H1 (cell line): ENCODE measurements at regions not wholly inside any gene's neighbourhood (a gene's known extent, or its start where the extent isn't known, plus 50 kb on each side); places are given as distances from the start of the nearest gene placed in this dataset.

Experiments
- CTCF ChIA-PET: fragments of 300-600 bp; sonication (Branson Sonifier 250); formaldehyde crosslinking; loops from one replicate; lab custom pipeline; 2021; ENCODE audit not compliant: partially characterized antibody; lab: Charles Lee
- POLR2A ChIA-PET: fragments of 300-600 bp; sonication (Branson Sonifier 250); formaldehyde crosslinking; loops from one replicate; lab custom pipeline; 2021; ENCODE audit warnings: inconsistent platforms; ENCODE audit not compliant: partially characterized antibody; lab: Charles Lee
- DNase-seq, 2 experiments: peaks; one replicate each; pipeline versions ENCODE4 v3.0.0 to v3.0.0-alpha.2; 2010 to 2022; ENCODE audit warnings: low spot score in 2 of 2, low read depth in 1 of 2, mixed read lengths in 1 of 2
- FAIRE-seq: peaks from 2 replicates; lab custom pipeline; 2011; peaks lifted over from hg19 to GRCh38; lab: Jason Lieb, UNC
- H2AFZ ChIP-seq: 2 replicates; pipeline ENCODE4 v1.8.1; 2012; ENCODE audit warnings: low read length, inconsistent platforms
- H2AK5ac ChIP-seq: 2 replicates; pipeline ENCODE4 v1.6.1; 2013; ENCODE audit warnings: low read depth, low read length
- H2BK120ac ChIP-seq: replicated peaks from 2 replicates; pipeline ENCODE3; 2013; ENCODE audit warnings: low read depth, low read length, inconsistent platforms
- H2BK12ac ChIP-seq: 2 replicates; pipeline ENCODE4 v1.6.1; 2013; ENCODE audit warnings: low read depth, low read length
- H2BK15ac ChIP-seq: 2 replicates; pipeline ENCODE4 v1.6.1; 2013; ENCODE audit warnings: low read length
- H2BK20ac ChIP-seq: 2 replicates; pipeline ENCODE4 v1.6.1; 2013; ENCODE audit warnings: low read length
- H2BK5ac ChIP-seq: 2 replicates; pipeline ENCODE4 v1.6.1; 2013; ENCODE audit warnings: low read depth, low read length
- H3K14ac ChIP-seq: 2 replicates; pipeline ENCODE4 v1.6.1; 2013; ENCODE audit warnings: inconsistent platforms; ENCODE audit not compliant: insufficient read length
- H3K18ac ChIP-seq: 2 replicates; pipeline ENCODE4 v1.6.1; 2013; ENCODE audit warnings: low read length; ENCODE audit errors: extremely low read depth
- H3K23ac ChIP-seq: 2 replicates; pipeline ENCODE4 v1.6.1; 2013; ENCODE audit warnings: inconsistent platforms; ENCODE audit not compliant: insufficient read length
- H3K23me2 ChIP-seq: 2 replicates; pipeline ENCODE4 v1.6.1; 2013; ENCODE audit warnings: low read depth, low read length
- H3K27ac ChIP-seq: 2 replicates; pipeline ENCODE4 v1.6.1; 2011; ENCODE audit warnings: low read depth, low read length, inconsistent platforms
- H3K27me3 ChIP-seq, 4 experiments: replicated peaks in 1 of 4; 1 replicate in 1 of 4; 2 replicates in 3 of 4; pipeline versions ENCODE4 v1.6.1 to v1.8.1; 2011 to 2013; ENCODE audit warnings: low read length in 3 of 4, mild to moderate bottlenecking in 3 of 4, inconsistent platforms in 2 of 4, mixed read lengths in 2 of 4, moderate library complexity in 1 of 4; ENCODE audit not compliant: control insufficient read depth in 3 of 4, insufficient read depth in 3 of 4; ENCODE audit errors: extremely low read depth in 1 of 4
- H3K36me3 ChIP-seq, 4 experiments: 2 replicates each; pipeline versions ENCODE4 v1.6.1 to v1.8.1; 2011 to 2013; ENCODE audit warnings: mild to moderate bottlenecking in 4 of 4, low read length in 3 of 4, moderate library complexity in 2 of 4, control low read depth in 1 of 4, inconsistent platforms in 1 of 4; ENCODE audit not compliant: insufficient read depth in 4 of 4, control insufficient read depth in 2 of 4
- H3K4ac ChIP-seq: replicated peaks from 2 replicates; pipeline ENCODE3; 2013; ENCODE audit warnings: low read length, low read depth, mixed read lengths, inconsistent platforms; ENCODE audit not compliant: insufficient read length
- H3K4me1 ChIP-seq, 4 experiments: replicated peaks in 1 of 4; 1 replicate in 1 of 4; 2 replicates in 3 of 4; pipeline versions ENCODE4 v1.6.1 to v1.8.1; 2011 to 2013; ENCODE audit warnings: low read length in 3 of 4, inconsistent platforms in 2 of 4, mixed read lengths in 1 of 4; ENCODE audit not compliant: insufficient read depth in 4 of 4, control insufficient read depth in 3 of 4
- H3K4me2 ChIP-seq, 2 experiments: 2 replicates each; pipeline versions ENCODE4 v1.6.1 to v1.8.1; 2011 to 2013; ENCODE audit warnings: low read depth in 2 of 2, low read length in 2 of 2, control low read depth in 1 of 2, inconsistent platforms in 1 of 2, mild to moderate bottlenecking in 1 of 2; ENCODE audit not compliant: insufficient read depth in 1 of 2
- H3K4me3 ChIP-seq, 4 experiments: fragments of 200-600, 300-600 bp in 1 of 4; sonication (generic), shearing (Covaris generic), sonication (Bioruptor Twin) in 1 of 4; 2 replicates each; pipeline versions ENCODE4 v1.5.1 to v1.8.1; 2011 to 2016; ENCODE audit warnings: low read length in 4 of 4, low read depth in 3 of 4, control low read depth in 2 of 4, inconsistent platforms in 2 of 4, mild to moderate bottlenecking in 2 of 4, mixed read lengths in 1 of 4, moderate library complexity in 1 of 4; ENCODE audit not compliant: insufficient read depth in 2 of 4; ENCODE audit errors: extremely low read depth in 1 of 4
- H3K56ac ChIP-seq: replicated peaks from 2 replicates; pipeline ENCODE3; 2013; ENCODE audit warnings: low read depth, mild to moderate bottlenecking, mixed read lengths, low read length, inconsistent platforms; ENCODE audit not compliant: insufficient read length
- H3K79me1 ChIP-seq: 2 replicates; pipeline ENCODE4 v1.6.1; 2013; ENCODE audit warnings: low read depth, low read length, control low read depth
- H3K79me2 ChIP-seq, 2 experiments: 2 replicates each; pipeline versions ENCODE4 v1.6.1 to v1.8.1; 2012 to 2013; ENCODE audit warnings: low read length in 2 of 2, mild to moderate bottlenecking in 2 of 2, inconsistent platforms in 1 of 2; ENCODE audit not compliant: insufficient read depth in 2 of 2, control insufficient read depth in 1 of 2
- H3K9ac ChIP-seq, 4 experiments: replicated peaks in 1 of 4; 1 replicate in 1 of 4; 2 replicates in 3 of 4; pipeline versions ENCODE4 v1.6.1 to v1.8.1; 2011 to 2013; ENCODE audit warnings: low read depth in 3 of 4, low read length in 3 of 4, control low read depth in 2 of 4, mild to moderate bottlenecking in 2 of 4, moderate library complexity in 2 of 4, inconsistent platforms in 1 of 4; ENCODE audit errors: extremely low read depth in 1 of 4
- H3K9me3 ChIP-seq, 2 experiments: 2 replicates each; pipeline versions ENCODE4 v1.6.1 to v1.8.1; 2012 to 2013; ENCODE audit warnings: mild to moderate bottlenecking in 2 of 2, moderate library complexity in 2 of 2, control low read depth in 1 of 2, inconsistent platforms in 1 of 2, low read depth in 1 of 2, low read length in 1 of 2, mixed read lengths in 1 of 2; ENCODE audit not compliant: insufficient read depth in 2 of 2
- H4K20me1 ChIP-seq, 2 experiments: replicated peaks in 1 of 2; 2 replicates each; pipeline versions ENCODE3 to v1.8.1; 2011 to 2013; ENCODE audit warnings: inconsistent platforms in 2 of 2, low read length in 2 of 2, mild to moderate bottlenecking in 1 of 2; ENCODE audit not compliant: insufficient read depth in 2 of 2, control insufficient read depth in 1 of 2
- H4K5ac ChIP-seq: 2 replicates; pipeline ENCODE4 v1.6.1; 2013; ENCODE audit warnings: low read length, low read depth, mixed read lengths, inconsistent platforms; ENCODE audit not compliant: insufficient read length
- H4K8ac ChIP-seq: 2 replicates; pipeline ENCODE4 v1.8.0; 2013; ENCODE audit warnings: mild to moderate bottlenecking, moderate library complexity, low read length, inconsistent platforms; ENCODE audit not compliant: insufficient read depth; ENCODE audit errors: extremely low read depth
- H4K91ac ChIP-seq: replicated peaks from 2 replicates; pipeline ENCODE3; 2013; ENCODE audit warnings: low read length, mixed read lengths, inconsistent platforms; ENCODE audit not compliant: insufficient read length
- BCL11A ChIP-seq, 2 experiments: IDR thresholded peaks; one replicate each; pipeline ENCODE4 v1.6.1; 2011; ENCODE audit warnings: low read depth in 2 of 2, low read length in 2 of 2, mild to moderate bottlenecking in 2 of 2
- BRCA1 ChIP-seq: IDR thresholded peaks from 2 replicates; pipeline ENCODE4 v1.6.1; 2012; ENCODE audit warnings: low read depth, low read length, improper control_type of control experiment
- CHD1 ChIP-seq: IDR thresholded peaks from 2 replicates; pipeline ENCODE4 v1.6.1; 2012; ENCODE audit warnings: low read depth, low read length, improper control_type of control experiment
- FOSL1 ChIP-seq: IDR thresholded peaks from 2 replicates; pipeline ENCODE4 v1.6.1; 2011; ENCODE audit warnings: mild to moderate bottlenecking, low read depth, low read length, moderate library complexity; ENCODE audit not compliant: insufficient read depth
- GTF2F1 ChIP-seq: IDR thresholded peaks from 2 replicates; pipeline ENCODE4 v1.6.1; 2012; ENCODE audit warnings: low read depth, low read length, improper control_type of control experiment, borderline replicate concordance
- HDAC6 ChIP-seq: IDR thresholded peaks from one replicate; pipeline ENCODE4 v1.7.1; 2012; ENCODE audit warnings: low read depth, mild to moderate bottlenecking, inconsistent platforms, low read length, moderate library complexity
- KDM4A ChIP-seq: IDR thresholded peaks from one replicate; pipeline ENCODE4 v1.7.1; 2012; ENCODE audit warnings: low read depth, mild to moderate bottlenecking, moderate library complexity, low read length, inconsistent platforms; ENCODE audit not compliant: severe bottlenecking
- NRF1 ChIP-seq: IDR thresholded peaks from 2 replicates; pipeline ENCODE4 v1.6.1; 2011; ENCODE audit warnings: mild to moderate bottlenecking, low read depth, low read length, improper control_type of control experiment
- POLR2AphosphoS5 ChIP-seq: IDR thresholded peaks from 2 replicates; pipeline ENCODE4 v1.6.1; 2011; ENCODE audit warnings: low read depth, low read length
- TAF7 ChIP-seq: optimal IDR thresholded peaks from 2 replicates; pipeline ENCODE3; 2011; ENCODE audit warnings: low read depth, mild to moderate bottlenecking, inconsistent platforms, low read length, moderate library complexity, borderline replicate concordance
- TBP ChIP-seq: IDR thresholded peaks from 2 replicates; pipeline ENCODE4 v1.6.1; 2011; ENCODE audit warnings: low read depth, low read length, improper control_type of control experiment
- WGBS, 2 experiments: shearing (Covaris generic) in 1 of 2; methylation state at CpG; one replicate each; pipeline versions ENCODE4 v1.1.6 to v1.1.7; 2013 to 2015; ENCODE audit warnings: low lambda C conversion rate in 2 of 2, mixed read lengths in 2 of 2, inconsistent platforms in 1 of 2, low coverage in 1 of 2, missing lambda C conversion rate in 1 of 2; ENCODE audit not compliant: insufficient replicate concordance in 2 of 2, insufficient coverage in 1 of 2, insufficient read length in 1 of 2; ENCODE audit errors: extremely low coverage in 1 of 2, missing lambda C conversion rate in 1 of 2; 5-methylcytosine and 5-hydroxymethylcytosine counted together
- TF ChIP-seq, protein P1 (sequence below): IDR thresholded peaks from 2 replicates; pipeline ENCODE4 v1.6.1; 2012; ENCODE audit warnings: inconsistent platforms
- TF ChIP-seq, protein P2 (sequence below): IDR thresholded peaks from 2 replicates; pipeline ENCODE4 v1.6.1; 2011; ENCODE audit warnings: low read length, improper control_type of control experiment

DNA sequence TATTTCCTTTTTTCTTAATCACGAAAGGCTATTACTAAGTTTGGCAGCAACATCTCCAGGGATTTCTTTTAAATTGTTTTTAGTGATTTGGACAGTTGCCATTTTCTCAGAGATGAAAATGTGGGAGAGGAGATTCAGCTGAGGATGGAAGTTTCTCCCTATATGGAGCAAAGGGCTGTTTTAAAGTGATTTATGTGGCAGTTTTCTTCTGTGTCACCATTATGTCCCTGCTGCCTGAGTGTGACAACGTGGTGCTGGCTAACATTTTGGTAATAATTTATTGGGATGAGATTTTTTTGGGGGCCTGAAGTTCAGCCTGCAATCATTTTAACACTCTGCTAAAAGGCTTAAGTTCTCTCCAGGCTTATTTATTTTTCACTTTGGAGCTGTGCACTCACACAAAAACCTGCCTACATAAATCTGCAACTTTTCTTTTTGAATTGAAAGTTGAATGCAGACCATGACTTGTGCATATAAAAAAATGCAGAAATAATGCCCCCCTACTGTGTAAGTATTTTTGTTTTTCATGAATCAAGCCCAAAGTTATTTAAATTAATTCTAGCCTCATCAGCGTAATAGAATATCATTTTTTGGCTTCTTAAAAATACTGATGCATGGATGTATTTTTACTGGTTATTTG is 210.9 kb downstream of the ZIC1 start:
- no peak overlapping the region for H2BK120ac ChIP-seq
- WGBS, 2 experiments, result 64% methylated on average over 3 of the region's 3 CpGs; no CpG with 5 or more reads in 1 of the 2 experiments
- ChIA-PET CTCF (interaction anchor here (0.9 to 2.0 kb wide), 2 partner anchors 29 to 456 kb away, joined by 3 to 6 read pairs; no protein-coding TSS in a partner anchor), POLR2A (no interaction called here)
- H3K4me2 ChIP-seq, result no peak overlapping the region
- no peak overlapping the region for H3K23ac ChIP-seq
- H2AFZ ChIP-seq, result no peak overlapping the region
- H3K18ac ChIP-seq, result no peak overlapping the region
- no peak overlapping the region for H4K91ac ChIP-seq
- peaks cover 0 to 2% (median 0%) of the 10 kb centered on the region in 4 experiments; a peak in 1 of 7 replicates for H3K4me1 ChIP-seq
- no peaks in the 10 kb centered on the region for H3K79me2 ChIP-seq
- H3K36me3 ChIP-seq, result no peaks in the 10 kb centered on the region
- H3K27ac ChIP-seq, result no peak overlapping the region
- H3K4ac ChIP-seq, result no peak overlapping the region
- no peaks in the 10 kb centered on the region for H4K20me1 ChIP-seq
- H3K27me3 ChIP-seq, result no peaks in the 10 kb centered on the region
- no peak overlapping the region for H2BK5ac ChIP-seq
- no peak overlapping the region for H4K5ac ChIP-seq
- no peak overlapping the region for H2BK20ac ChIP-seq
- no peaks in the 10 kb centered on the region for H3K9me3 ChIP-seq
- H2BK15ac ChIP-seq, result no peak overlapping the region
- H2BK12ac ChIP-seq, result no peak overlapping the region
- FAIRE-seq (no peak), DNase-seq (no peak)
- H3K56ac ChIP-seq, result no peak overlapping the region
- no peak overlapping the region for H3K9ac ChIP-seq
- no peaks in the 10 kb centered on the region for H3K79me1 ChIP-seq
- H2AK5ac ChIP-seq, result no peak overlapping the region
- H3K4me3 ChIP-seq, result no peak overlapping the region
- H3K14ac ChIP-seq, result no peak overlapping the region
- H4K8ac ChIP-seq, result no peak overlapping the region
- 0 out of 2 replicates have a peak, but pooled peaks cover 2% of the 10 kb centered on the region for H3K23me2 ChIP-seq
- TF ChIP-seq TAF7 (no peak), FOSL1 (no peak), CHD1 (no peak), BCL11A (IDR thresholded peaks at IDR 0.05; ENCODE audit: low read depth in 2 of 2, low read length in 2 of 2) (no peak), TBP (no peak), NRF1 (no peak), BRCA1 (no peak), POLR2AphosphoS5 (no peak), HDAC6 (no peak), KDM4A (no peak), GTF2F1 (no peak)
- TF ChIP-seq, protein P1, sequence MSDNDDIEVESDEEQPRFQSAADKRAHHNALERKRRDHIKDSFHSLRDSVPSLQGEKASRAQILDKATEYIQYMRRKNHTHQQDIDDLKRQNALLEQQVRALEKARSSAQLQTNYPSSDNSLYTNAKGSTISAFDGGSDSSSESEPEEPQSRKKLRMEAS, result no peak
- TF ChIP-seq, protein P2, sequence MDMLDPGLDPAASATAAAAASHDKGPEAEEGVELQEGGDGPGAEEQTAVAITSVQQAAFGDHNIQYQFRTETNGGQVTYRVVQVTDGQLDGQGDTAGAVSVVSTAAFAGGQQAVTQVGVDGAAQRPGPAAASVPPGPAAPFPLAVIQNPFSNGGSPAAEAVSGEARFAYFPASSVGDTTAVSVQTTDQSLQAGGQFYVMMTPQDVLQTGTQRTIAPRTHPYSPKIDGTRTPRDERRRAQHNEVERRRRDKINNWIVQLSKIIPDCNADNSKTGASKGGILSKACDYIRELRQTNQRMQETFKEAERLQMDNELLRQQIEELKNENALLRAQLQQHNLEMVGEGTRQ, result no peak
